ENCODE measurements at regions not wholly inside any gene's neighbourhood (a gene's known extent, or its start where the extent isn't known, plus 50 kb on each side); places are given as distances from the start of the nearest gene placed in this dataset.

GRCh38 chr13:50587115-50587514 is 256.4 kb downstream of the DLEU7 start:
- TF ChIP-seq CTCF (IDR thresholded peaks at IDR 0.05; ENCODE audit: low read length) (no peak), EZH2 (IDR thresholded peaks at IDR 0.05; ENCODE audit: borderline replicate concordance, low read length) (no peak)

Data from OCI-LY1 (cell line).